ENCODE measurements at regions not wholly inside any gene's neighbourhood (a gene's known extent, or its start where the extent isn't known, plus 50 kb on each side); places are given as distances from the start of the nearest gene placed in this dataset.

DNA sequence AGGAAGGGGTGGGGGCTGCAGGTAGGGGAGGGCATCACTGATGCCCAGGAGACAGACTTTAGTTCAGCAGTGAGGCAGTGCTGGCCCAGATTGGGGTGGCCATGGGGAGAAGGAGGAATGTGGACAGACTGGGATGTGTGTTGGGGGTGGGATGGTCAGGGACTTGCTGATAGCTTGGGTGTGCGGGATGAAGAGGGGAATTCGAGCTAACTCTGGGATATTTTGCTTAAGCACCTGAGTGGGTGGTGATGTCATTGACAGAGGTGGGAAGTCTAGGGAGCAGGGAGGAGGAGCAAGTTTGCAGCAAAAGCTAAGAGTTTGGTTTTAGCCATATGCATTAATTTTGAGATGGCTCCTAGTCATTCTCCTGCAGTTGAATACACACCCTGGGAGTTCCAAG, 207.5 kb downstream of the RPLP1 start:
- Histone ChIP-seq H3K4me3 (replicated peaks in 1 of 3) (no peak overlapping the region), H3K9me3 (no peaks in the 10 kb centered on the region), H3K36me3 (no peaks in the 10 kb centered on the region), H3K27me3 (no peaks in the 10 kb centered on the region), H3K4me1 (no peaks in the 10 kb centered on the region), H3K27ac (no peak overlapping the region)
- TF ChIP-seq, protein P1, sequence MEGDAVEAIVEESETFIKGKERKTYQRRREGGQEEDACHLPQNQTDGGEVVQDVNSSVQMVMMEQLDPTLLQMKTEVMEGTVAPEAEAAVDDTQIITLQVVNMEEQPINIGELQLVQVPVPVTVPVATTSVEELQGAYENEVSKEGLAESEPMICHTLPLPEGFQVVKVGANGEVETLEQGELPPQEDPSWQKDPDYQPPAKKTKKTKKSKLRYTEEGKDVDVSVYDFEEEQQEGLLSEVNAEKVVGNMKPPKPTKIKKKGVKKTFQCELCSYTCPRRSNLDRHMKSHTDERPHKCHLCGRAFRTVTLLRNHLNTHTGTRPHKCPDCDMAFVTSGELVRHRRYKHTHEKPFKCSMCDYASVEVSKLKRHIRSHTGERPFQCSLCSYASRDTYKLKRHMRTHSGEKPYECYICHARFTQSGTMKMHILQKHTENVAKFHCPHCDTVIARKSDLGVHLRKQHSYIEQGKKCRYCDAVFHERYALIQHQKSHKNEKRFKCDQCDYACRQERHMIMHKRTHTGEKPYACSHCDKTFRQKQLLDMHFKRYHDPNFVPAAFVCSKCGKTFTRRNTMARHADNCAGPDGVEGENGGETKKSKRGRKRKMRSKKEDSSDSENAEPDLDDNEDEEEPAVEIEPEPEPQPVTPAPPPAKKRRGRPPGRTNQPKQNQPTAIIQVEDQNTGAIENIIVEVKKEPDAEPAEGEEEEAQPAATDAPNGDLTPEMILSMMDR (IDR thresholded peaks at IDR 0.05), result no peak
- TF ChIP-seq POLR2A (IDR thresholded peaks at IDR 0.05), result no peak
- DNase-seq, result no peak
- intact Hi-C loops (cut with DNase I), result no loop called here
- 80 to 86% methylated on average over 2 of the region's 2 CpGs for WGBS, 2 donors

DNA sequence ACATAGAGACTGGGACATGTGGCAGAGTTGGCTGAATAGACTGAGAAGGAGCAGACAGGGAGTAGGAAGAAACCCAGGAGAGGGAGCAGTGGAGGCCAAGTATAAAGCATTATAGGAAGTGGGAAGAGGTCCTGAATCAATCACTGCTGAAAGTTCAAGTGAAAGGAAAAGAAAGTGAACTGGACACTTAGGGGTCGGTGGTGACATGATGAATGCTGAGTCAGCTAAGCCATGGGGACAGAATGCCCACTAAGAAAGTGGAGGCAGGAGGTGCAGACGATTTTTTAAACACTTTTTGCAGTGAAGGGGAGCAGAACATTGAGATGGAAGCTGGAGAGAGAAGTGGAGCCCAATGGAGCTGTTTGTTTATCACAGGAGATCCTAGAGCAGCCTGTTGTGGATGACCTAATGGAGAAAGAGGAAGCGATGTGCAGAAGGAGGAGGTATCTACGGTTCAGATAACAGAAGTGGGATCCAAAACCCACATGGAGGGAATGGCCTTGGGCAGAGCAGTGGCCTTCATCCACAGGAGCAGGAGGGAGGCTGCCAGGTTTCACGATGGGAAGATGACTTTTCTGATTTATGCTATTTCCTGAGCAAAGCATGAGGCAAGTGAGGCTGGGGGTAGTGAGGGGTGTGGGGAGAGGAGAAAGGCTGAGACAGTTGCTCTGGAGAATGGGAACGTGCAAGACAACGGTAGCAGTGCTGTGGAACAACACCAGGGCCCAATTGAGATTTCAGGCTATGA, 208.2 kb downstream of the RPLP1 start:
- Histone ChIP-seq H3K36me3 (no peaks in the 10 kb centered on the region), H3K27ac (no peak overlapping the region), H3K4me1 (no peaks in the 10 kb centered on the region), H3K9me3 (no peaks in the 10 kb centered on the region), H3K27me3 (no peaks in the 10 kb centered on the region), H3K4me3 (replicated peaks in 1 of 3) (no peak overlapping the region)
- WGBS, 2 donors, result 75 to 78% methylated on average over 7 of the region's 7 CpGs
- no peak for DNase-seq
- no peak for TF ChIP-seq POLR2A (IDR thresholded peaks at IDR 0.05)
- TF ChIP-seq, protein P1 (IDR thresholded peaks at IDR 0.05), result no peak
- intact Hi-C loops (cut with DNase I), result no loop called here

DNA sequence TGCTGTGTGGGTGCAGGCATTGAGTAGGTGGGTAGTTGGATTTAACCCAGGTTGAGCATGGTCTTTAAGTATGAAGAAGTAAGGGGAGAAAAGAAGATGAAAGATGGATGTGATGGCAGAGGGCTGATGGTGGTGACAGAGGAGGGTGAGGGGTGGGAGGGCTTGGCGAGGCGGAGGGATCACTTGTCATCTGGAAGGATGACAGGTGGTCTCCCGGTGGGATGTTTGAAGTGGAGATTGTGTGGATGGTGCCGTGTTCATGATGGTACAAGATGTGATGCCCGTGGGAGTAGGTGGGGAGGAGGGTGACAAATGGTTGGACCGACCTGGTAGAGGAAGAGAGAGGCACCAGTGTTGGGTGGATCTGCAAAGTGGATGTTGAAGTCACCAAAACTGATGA, 208.8 kb downstream of the RPLP1 start:
- 92 to 95% methylated on average over 6 of the region's 6 CpGs for WGBS, 2 donors
- Histone ChIP-seq H3K9me3 (no peaks in the 10 kb centered on the region), H3K36me3 (no peaks in the 10 kb centered on the region), H3K4me3 (replicated peaks in 1 of 3) (no peak overlapping the region), H3K27ac (no peak overlapping the region), H3K27me3 (no peaks in the 10 kb centered on the region), H3K4me1 (no peaks in the 10 kb centered on the region)
- intact Hi-C loops (cut with DNase I), result no loop called here
- TF ChIP-seq, protein P1 (IDR thresholded peaks at IDR 0.05), result no peak
- no peak for TF ChIP-seq POLR2A (IDR thresholded peaks at IDR 0.05)
- no peak for DNase-seq

DNA sequence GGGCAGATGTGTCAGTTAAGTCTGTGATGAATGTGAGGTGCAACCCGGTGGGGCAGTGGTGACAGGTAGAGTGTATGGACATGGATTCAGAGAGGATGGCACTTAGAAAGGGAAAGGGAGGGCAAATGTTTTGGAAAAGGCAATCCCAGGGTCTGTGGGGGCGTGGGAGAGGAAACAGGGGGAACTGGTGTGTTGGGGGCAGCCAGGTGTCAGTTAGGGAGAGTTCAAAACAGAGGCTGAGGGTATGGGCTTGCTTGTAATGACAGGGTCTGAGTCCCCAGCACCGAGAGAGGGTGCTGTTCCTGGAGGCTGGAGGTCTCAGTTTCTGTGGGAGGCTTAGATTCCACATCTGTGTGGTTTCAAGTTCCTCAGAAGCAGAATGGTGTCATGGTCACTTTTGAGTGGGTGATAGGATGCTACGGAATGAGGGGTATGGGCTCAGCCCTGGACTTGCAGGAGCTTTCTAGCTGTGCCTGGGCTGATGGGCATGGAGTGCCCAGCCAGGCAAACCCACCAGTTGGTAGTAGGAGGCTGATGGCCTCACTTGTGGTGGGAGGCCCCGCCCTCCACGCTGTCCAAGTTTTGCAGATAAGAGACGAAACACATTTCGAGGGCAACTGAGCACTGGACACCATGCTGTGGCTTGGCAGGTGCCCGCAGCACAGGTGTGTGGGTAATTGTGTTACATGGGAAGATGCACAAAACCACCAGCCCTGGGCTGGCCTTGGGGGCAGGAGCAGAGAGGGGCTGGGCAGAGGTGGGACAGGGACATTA, 209.4 kb downstream of the RPLP1 start:
- no peak for TF ChIP-seq POLR2A (IDR thresholded peaks at IDR 0.05)
- TF ChIP-seq, protein P1 (IDR thresholded peaks at IDR 0.05), result no peak
- Histone ChIP-seq H3K9me3 (no peaks in the 10 kb centered on the region), H3K27ac (no peak overlapping the region), H3K4me1 (no peaks in the 10 kb centered on the region), H3K4me3 (replicated peaks in 1 of 3) (no peak overlapping the region), H3K36me3 (no peaks in the 10 kb centered on the region), H3K27me3 (no peaks in the 10 kb centered on the region)
- no peak for DNase-seq
- WGBS, 2 donors, result 77 to 90% methylated on average over 7 to 8 of the region's 9 CpGs
- intact Hi-C loops (cut with DNase I), result no loop called here

DNA sequence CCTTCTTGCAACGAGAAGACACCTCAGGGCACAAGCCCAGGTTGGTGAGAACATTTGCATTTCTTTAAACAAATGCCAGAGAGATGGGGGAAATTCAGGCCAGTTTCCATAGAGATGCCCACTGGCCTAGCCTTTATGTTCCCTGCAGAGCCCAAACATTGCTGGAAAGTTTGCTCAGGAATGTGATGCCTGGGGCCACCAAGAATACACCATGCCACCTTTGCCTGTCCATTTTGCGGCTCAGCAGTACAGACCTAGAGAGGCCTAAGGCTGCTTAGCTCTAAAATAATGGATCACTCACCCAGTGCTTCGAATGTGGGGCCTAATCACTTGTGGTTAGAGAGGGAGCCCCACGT, 210.0 kb downstream of the RPLP1 start:
- intact Hi-C loops (cut with DNase I), result no loop called here
- H3K27me3 ChIP-seq, result no peaks in the 10 kb centered on the region
- TF ChIP-seq, protein P1 (IDR thresholded peaks at IDR 0.05), result no peak
- TF ChIP-seq POLR2A (IDR thresholded peaks at IDR 0.05), result no peak
- WGBS, 2 donors, result 77 to 83% methylated on average over 4 of the region's 4 CpGs
- H3K36me3 ChIP-seq, result no peaks in the 10 kb centered on the region
- H3K9me3 ChIP-seq, result no peaks in the 10 kb centered on the region
- no peak for DNase-seq
- no peaks in the 10 kb centered on the region for H3K4me1 ChIP-seq
- no peak overlapping the region for H3K4me3 ChIP-seq (replicated peaks in 1 of 3)
- no peak overlapping the region for H3K27ac ChIP-seq

Measured in thyroid gland (tissue), 4 donors.